Thyroid gland (tissue), 4 donors: ENCODE measurements at regions not wholly inside any gene's neighbourhood (a gene's known extent, or its start where the extent isn't known, plus 50 kb on each side); places are given as distances from the start of the nearest gene placed in this dataset.

Experiments used
- DNase-seq, 2 donors: peaks; one replicate each; pipeline ENCODE4 v3.0.0-alpha.2; 2019
- H3K27ac ChIP-seq, 3 donors: fragments of 200-600 bp; sonication (generic); 1 replicate in 2 of 3; 2 replicates in 1 of 3; pipeline ENCODE4 v1.5.1; 2016 to 2019; ENCODE audit warnings: mild to moderate bottlenecking in 1 of 3, moderate library complexity in 1 of 3
- H3K27me3 ChIP-seq: fragments of 200-600 bp; sonication (generic); one replicate; pipeline ENCODE4 v1.5.1; 2019
- H3K36me3 ChIP-seq, 2 donors: fragments of 200-600 bp; sonication (generic); one replicate each; pipeline ENCODE4 v1.5.1; 2016 to 2019
- H3K4me1 ChIP-seq, 2 donors: fragments of 200-600 bp; sonication (generic); one replicate each; pipeline ENCODE4 v1.5.1; 2017 to 2019
- H3K4me3 ChIP-seq, 3 donors: fragments of 200-600 bp; sonication (generic); replicated peaks in 1 of 3; 1 replicate in 2 of 3; 2 replicates in 1 of 3; pipeline ENCODE4 v1.5.1; 2016; ENCODE audit warnings: mild to moderate bottlenecking in 1 of 3
- H3K9me3 ChIP-seq: fragments of 200-600 bp; sonication (generic); one replicate; pipeline ENCODE4 v1.5.1; 2017
- CTCF ChIP-seq, 6 experiments: fragments of 200-600 bp in 3 of 6; fragments of 450-650 bp in 3 of 6; sonication (generic) in 3 of 6; IDR thresholded peaks; one replicate each; pipeline ENCODE4 v1.5.1; 2016 to 2019; ENCODE audit warnings: antibody characterized with exemption in 6 of 6, mild to moderate bottlenecking in 2 of 6, inconsistent platforms in 1 of 6, moderate library complexity in 1 of 6
- POLR2A ChIP-seq, 2 donors: fragments of 450-650 bp; IDR thresholded peaks; one replicate each; pipeline ENCODE4 v1.6.1; 2017; ENCODE audit warnings: antibody characterized with exemption in 2 of 2, mild to moderate bottlenecking in 2 of 2, moderate library complexity in 1 of 2
- WGBS, 2 donors: methylation state at CpG; one replicate each; pipeline ENCODE4 v1.1.5; 2017; 5-methylcytosine and 5-hydroxymethylcytosine counted together
- intact Hi-C: fragments of 100-400 bp; cut with DNase I; formaldehyde crosslinking; loops from one replicate; pipeline ENCODE4 v1.15.1; 2023

GRCh38 chr6:104484191-104484590 is 375.5 kb downstream of the HACE1 start:
- intact Hi-C loops: no loop called here
- Histone ChIP-seq H3K9me3 (no peaks in the 10 kb centered on the region), H3K4me3 (no peak overlapping the region), H3K36me3 (no peaks in the 10 kb centered on the region), H3K27ac (no peak overlapping the region), H3K4me1 (no peaks in the 10 kb centered on the region), H3K27me3 (no peaks in the 10 kb centered on the region)
- DNase-seq: no peak
- 59 to 64% methylated on average over 1 of the region's 1 CpG for WGBS, 2 donors
- TF ChIP-seq CTCF (IDR thresholded peaks at IDR 0.05) (no peak), POLR2A (IDR thresholded peaks at IDR 0.05) (no peak)

- 18 to 25% methylated on average over 2 of the region's 2 CpGs for WGBS, 2 donors
- H3K4me1 ChIP-seq: no peaks in the 10 kb centered on the region
- H3K9me3 ChIP-seq: no peaks in the 10 kb centered on the region
- no peak for DNase-seq
- H3K36me3 ChIP-seq: no peaks in the 10 kb centered on the region
- no peak overlapping the region for H3K27ac ChIP-seq
- no peak for TF ChIP-seq POLR2A (IDR thresholded peaks at IDR 0.05)
- peak in 1 of 6 experiments; percentile 18 for TF ChIP-seq CTCF (IDR thresholded peaks at IDR 0.05)
- H3K27me3 ChIP-seq: no peaks in the 10 kb centered on the region
- H3K4me3 ChIP-seq: no peak overlapping the region
- intact Hi-C loops: no loop called here
Observed at GRCh38 chr6:104483225-104483834, 376.4 kb downstream of the HACE1 start.

- intact Hi-C loops: no loop called here
- WGBS, 2 donors: 73 to 75% methylated on average over 2 of the region's 2 CpGs
- H3K27me3 ChIP-seq: no peaks in the 10 kb centered on the region
- no peaks in the 10 kb centered on the region for H3K9me3 ChIP-seq
- H3K27ac ChIP-seq: no peak overlapping the region
- TF ChIP-seq POLR2A (IDR thresholded peaks at IDR 0.05) (no peak), CTCF (IDR thresholded peaks at IDR 0.05) (no peak)
- H3K4me3 ChIP-seq: no peak overlapping the region
- H3K36me3 ChIP-seq: no peaks in the 10 kb centered on the region
- no peak for DNase-seq
- no peaks in the 10 kb centered on the region for H3K4me1 ChIP-seq
Observed at GRCh38 chr6:104477569-104477968, 382.1 kb downstream of the HACE1 start.

- Histone ChIP-seq H3K27ac (no peak overlapping the region), H3K4me3 (no peak overlapping the region), H3K9me3 (no peaks in the 10 kb centered on the region), H3K4me1 (peaks cover 0 to 8% of the 10 kb centered on the region in 2 donors), H3K36me3 (no peaks in the 10 kb centered on the region), H3K27me3 (no peaks in the 10 kb centered on the region)
- TF ChIP-seq POLR2A (IDR thresholded peaks at IDR 0.05) (no peak), CTCF (IDR thresholded peaks at IDR 0.05) (no peak)
- DNase-seq: no peak
- WGBS, 2 donors: 54 to 56% methylated on average over 4 of the region's 4 CpGs
- intact Hi-C loops: no loop called here
Observed at GRCh38 chr6:104473021-104473429, 386.7 kb downstream of the HACE1 start.

- Histone ChIP-seq H3K27me3 (no peaks in the 10 kb centered on the region), H3K36me3 (no peaks in the 10 kb centered on the region), H3K4me1 (peaks cover 0 to 8% of the 10 kb centered on the region in 2 donors), H3K9me3 (no peaks in the 10 kb centered on the region), H3K4me3 (no peak overlapping the region), H3K27ac (no peak overlapping the region)
- TF ChIP-seq POLR2A (IDR thresholded peaks at IDR 0.05) (no peak), CTCF (IDR thresholded peaks at IDR 0.05) (no peak)
- 52 to 54% methylated on average over 9 of the region's 9 CpGs for WGBS, 2 donors
- no peak for DNase-seq
- intact Hi-C loops: no loop called here
Observed at GRCh38 chr6:104472021-104472901, 387.5 kb downstream of the HACE1 start.
